HT1080 (cell line): ENCODE measurements at regions not wholly inside any gene's neighbourhood (a gene's known extent, or its start where the extent isn't known, plus 50 kb on each side); places are given as distances from the start of the nearest gene placed in this dataset.
"Not testable (repeated sequence)": the region's sequence is repeated elsewhere in the genome, so short reads cannot be mapped to it uniquely, and the experiment has no call there.

Experiments used
- DNase-seq: peaks from one replicate; pipeline ENCODE4 v3.0.0-alpha.2; 2015; ENCODE audit warnings: low read depth

- DNase-seq, result no peak
Measured at GRCh38 chr16:49940464-49941224, 84.4 kb upstream of the CNEP1R1 start.

- no peak for DNase-seq
Measured at GRCh38 chr16:49944221-49944620, 80.8 kb upstream of the CNEP1R1 start.

- DNase-seq, result no peak
Measured at GRCh38 chr16:49947907-49948678, 76.9 kb upstream of the CNEP1R1 start.

- no peak for DNase-seq
Measured at GRCh38 chr16:49951574-49952195, 73.3 kb upstream of the CNEP1R1 start.

- peak; percentile 66 for DNase-seq
Measured at GRCh38 chr16:49952386-49952785, 72.6 kb upstream of the CNEP1R1 start.

GRCh38 chr16:49953090-49953489, 71.9 kb upstream of the CNEP1R1 start:
- no peak for DNase-seq

GRCh38 chr16:49955858-49956257, 69.2 kb upstream of the CNEP1R1 start:
- DNase-seq, result no peak

- DNase-seq, result no peak
Measured at GRCh38 chr16:49956915-49957314, 68.1 kb upstream of the CNEP1R1 start.

GRCh38 chr16:49958448-49958847, 66.6 kb upstream of the CNEP1R1 start:
- DNase-seq, result no peak

GRCh38 chr16:49959552-49960277, 65.3 kb upstream of the CNEP1R1 start:
- no peak for DNase-seq

GRCh38 chr16:49961089-49961488, 63.9 kb upstream of the CNEP1R1 start:
- no peak for DNase-seq

- DNase-seq, result not testable (repeated sequence)
Measured at GRCh38 chr16:49962566-49962965, 62.5 kb upstream of the CNEP1R1 start.

GRCh38 chr16:49964316-49964715, 60.7 kb upstream of the CNEP1R1 start:
- DNase-seq, result no peak

GRCh38 chr16:49964973-49965372, 60.1 kb upstream of the CNEP1R1 start:
- no peak for DNase-seq

- DNase-seq, result no peak
Measured at GRCh38 chr16:49967012-49967559, 57.9 kb upstream of the CNEP1R1 start.

GRCh38 chr16:49969091-49970030, 55.7 kb upstream of the CNEP1R1 start:
- no peak for DNase-seq

- no peak for DNase-seq
Measured at GRCh38 chr16:49970797-49971431, 54.1 kb upstream of the CNEP1R1 start.

- DNase-seq, result no peak
Measured at GRCh38 chr16:49972280-49972679, 52.7 kb upstream of the CNEP1R1 start.

GRCh38 chr16:49972961-49973360, 52.1 kb upstream of the CNEP1R1 start:
- DNase-seq, result no peak
